Activated CD8-positive, alpha-beta memory T cell treated with anti-CD3 and anti-CD28 coated beads, Interleukin-2, amount 50 U/mL, for 4 hours (primary cell): ENCODE measurements at regions not wholly inside any gene's neighbourhood (a gene's known extent, or its start where the extent isn't known, plus 50 kb on each side); places are given as distances from the start of the nearest gene placed in this dataset.
"Not testable (repeated sequence)": the region's sequence is repeated elsewhere in the genome, so short reads cannot be mapped to it uniquely, and the experiment has no call there.

Experiments used
- DNase-seq: peaks from one replicate; pipeline ENCODE4 v3.0.0-alpha.2; 2020

- no peak for DNase-seq
Measured at GRCh38 chr7:20839196-20839735, 52.6 kb upstream of the SP8 start.

DNA sequence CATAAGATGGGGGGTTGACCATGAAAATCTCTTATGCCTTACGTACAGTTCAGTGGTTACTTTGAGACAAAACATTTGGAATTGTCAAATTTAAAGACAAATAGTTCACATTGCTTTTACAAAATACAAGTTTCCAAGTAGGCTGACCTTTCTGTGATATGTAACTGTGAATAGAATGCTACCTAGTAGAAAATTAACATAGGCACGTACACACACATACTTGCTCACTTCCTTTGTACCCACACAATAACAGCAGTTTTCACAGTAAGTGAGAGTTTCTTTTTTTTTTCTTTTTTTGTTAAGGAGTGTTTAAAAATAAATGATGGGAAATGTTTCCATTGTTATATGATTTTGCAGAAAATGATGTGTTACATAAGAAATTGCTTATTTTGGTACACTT lies 53.3 kb upstream of the SP8 start:
- DNase-seq = no peak

DNA sequence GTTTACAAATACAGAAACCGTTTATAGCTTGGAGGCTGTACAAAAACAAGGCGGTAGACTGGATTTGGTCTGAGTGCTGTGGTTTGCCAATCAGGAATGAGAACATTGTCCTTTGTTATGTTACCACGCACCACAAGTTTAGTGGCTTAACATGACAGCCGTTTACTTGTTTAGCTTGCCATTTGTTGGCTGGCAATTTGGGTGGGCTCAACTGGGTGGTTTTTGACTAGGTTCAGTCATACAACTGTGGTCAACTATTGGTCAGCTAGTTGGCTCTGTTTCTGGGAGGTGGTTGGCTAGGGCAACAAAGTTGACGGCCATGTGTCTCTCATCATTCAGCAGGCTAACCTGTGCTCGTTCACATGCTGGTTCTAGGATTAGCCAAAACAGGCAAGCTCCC lies 60.1 kb upstream of the SP8 start:
- DNase-seq = no peak

GRCh38 chr7:20858951-20859350 lies 72.3 kb upstream of the SP8 start:
- DNase-seq = no peak

DNA sequence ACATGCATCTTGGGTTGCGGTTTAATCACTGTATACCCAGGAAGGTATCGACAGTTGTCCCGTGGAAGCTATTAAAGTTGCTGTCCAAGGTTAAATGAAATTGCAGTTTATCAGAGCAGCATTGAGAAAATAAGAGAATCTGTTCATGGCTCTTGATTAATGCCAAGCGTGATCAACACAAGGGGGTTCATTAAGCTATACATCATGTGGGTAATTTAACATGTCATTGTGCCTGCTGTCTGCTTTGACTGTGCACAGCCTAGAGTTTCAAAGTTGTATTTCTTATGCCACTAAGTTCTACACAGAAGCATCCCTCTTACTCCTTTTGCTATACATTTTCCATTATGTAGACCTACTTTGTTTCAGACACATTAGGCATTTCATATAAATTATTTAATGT lies 74.8 kb upstream of the SP8 start:
- no peak for DNase-seq

DNA sequence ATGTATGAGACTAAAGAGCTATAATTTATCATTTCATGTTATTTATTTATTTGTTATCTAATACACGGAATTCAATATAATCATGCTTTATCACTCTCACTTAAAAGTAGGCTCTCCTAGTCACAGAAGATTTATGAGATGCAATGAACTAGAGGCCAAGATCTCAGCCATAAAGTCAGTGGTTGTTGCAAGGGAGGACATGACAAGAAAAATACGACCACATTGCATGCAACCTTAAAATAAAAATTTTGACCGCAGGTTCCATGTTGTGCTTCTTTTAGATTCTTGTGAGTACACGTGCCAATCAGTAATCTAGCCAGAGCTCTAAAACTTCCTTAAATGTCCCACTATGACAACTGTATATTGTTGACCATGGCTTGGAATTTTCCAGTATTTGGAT lies 75.9 kb upstream of the SP8 start:
- DNase-seq = no peak

GRCh38 chr7:20864221-20864620 lies 77.5 kb upstream of the SP8 start:
- DNase-seq = no peak

DNA sequence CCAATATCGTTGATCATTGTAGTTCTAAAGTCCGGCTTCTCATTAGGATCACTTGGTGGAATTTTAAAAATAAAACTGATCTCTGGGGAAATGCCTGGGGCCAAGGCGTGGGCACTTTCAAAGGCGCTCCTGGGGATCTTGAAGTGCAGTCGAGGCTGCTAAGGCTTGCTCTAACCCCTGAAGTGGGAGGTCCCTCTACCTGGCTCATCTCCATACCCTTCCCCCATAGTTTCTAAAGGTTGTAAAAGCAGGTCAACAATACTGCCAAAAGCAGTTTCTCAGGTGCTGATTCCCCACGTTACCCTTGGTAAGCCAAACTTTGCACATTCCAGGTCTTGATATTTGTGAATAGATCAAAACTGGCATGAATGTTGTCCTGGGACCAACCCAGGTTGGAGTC lies 79.0 kb upstream of the SP8 start:
- no peak for DNase-seq

DNA sequence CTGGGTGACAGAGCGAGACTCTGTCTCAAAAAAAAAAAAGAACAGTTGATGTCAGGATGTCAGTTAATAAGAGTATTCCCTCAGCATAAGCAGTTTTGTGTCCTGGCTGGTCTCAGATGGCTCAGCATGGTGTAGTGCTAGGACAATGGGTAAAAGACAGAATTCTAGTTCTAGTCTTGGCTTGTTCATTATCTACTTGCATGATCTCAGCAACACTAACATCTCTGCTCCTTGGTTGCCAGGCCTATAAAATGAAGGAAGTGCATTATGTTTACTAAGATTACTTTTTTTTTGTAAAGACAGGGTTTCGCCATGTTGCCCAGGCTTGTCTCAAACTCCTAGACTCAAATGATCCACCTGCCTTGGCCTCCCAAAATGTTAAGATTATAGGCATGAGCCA lies 84.3 kb upstream of the SP8 start:
- DNase-seq = no peak

DNA sequence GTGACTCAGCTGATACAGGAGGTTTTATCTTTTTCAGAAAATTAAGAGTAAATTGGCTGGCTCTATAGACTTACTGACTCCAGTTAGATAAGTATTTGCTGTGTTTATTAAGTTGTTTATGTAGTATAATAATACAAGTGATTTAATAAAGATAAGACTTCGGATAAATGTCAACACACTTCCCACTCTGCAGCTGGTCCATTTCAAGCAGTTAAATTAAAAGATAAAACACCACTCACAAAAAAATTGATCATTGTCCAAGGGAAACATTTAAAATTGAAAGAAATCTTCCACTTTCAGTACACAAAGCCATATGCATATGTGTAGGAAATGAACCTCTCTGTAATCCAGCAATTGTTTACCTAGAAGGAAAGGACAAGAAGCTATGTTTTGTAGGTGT lies 106.1 kb upstream of the SP8 start:
- no peak for DNase-seq

DNA sequence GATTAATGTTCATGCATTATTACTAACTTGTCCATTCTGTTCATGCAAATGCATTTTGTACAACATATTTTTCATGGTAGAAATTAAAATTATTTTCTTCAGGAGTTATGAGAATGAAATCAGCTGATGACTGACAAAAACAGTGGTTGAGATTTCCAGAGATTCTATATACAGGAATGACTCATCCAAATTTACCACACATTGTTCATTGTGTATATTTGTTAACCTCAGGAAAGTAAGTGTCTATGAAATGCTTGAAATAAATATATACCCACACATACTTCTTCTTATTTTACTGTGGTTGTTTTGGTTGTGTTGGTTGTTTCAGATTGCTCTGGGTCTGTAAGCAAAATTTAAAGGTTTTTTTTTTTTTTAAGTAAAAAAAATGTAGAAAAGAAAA lies 108.1 kb upstream of the SP8 start:
- DNase-seq = no peak

GRCh38 chr7:20895563-20895962 lies 108.9 kb upstream of the SP8 start:
- no peak for DNase-seq

- DNase-seq = no peak
Measured at GRCh38 chr7:20896996-20897395, 110.3 kb upstream of the SP8 start.

DNA sequence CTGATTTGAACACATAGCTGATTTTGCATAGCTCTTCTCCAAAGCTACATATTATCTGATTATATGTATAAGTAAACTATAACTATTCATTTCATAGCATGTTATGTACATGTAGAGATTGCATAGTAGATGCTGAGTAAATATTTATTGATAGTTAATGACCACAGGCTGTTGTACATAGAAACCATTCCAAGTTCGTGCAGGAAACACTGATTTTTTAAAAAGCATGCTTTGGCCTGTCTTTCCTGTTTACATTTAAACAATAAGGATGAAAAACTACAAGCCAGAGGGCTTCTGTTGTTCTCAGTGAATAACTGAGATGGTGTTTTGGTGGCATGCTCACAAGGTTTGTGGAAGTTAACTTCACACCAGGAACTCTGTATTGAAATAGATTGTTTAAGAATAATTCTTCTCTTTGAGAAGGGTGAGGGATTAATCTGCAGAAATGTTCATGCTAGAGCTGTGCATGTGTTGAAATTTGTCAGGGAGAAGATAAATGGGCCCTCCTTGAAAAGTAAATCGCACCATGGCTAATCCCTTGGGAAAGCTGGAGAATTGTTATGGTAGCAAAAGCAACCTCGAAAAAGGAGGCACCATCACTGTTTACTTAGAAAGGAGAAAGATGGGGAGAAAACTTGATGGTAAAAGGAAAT lies 120.2 kb upstream of the SP8 start:
- no peak for DNase-seq

DNA sequence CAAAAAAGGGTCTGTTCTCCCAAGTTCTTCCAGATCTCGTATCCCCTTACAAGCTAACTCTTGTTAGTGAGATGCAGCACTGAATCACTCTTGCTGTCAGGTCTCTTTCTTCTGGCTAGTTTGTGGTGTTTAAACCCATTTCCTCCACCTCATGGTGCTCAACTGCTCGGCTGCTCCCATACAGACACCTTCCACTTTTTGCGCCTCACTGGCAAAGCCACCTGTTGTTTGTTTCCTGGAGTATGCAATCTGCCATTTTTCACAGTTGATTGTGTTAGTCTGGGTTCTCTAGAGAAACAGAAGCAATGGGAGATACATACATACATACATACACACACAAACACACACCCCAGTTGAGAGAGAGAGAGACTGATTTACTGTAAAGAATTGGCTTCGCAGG lies 124.4 kb upstream of the SP8 start:
- DNase-seq = no peak

DNA sequence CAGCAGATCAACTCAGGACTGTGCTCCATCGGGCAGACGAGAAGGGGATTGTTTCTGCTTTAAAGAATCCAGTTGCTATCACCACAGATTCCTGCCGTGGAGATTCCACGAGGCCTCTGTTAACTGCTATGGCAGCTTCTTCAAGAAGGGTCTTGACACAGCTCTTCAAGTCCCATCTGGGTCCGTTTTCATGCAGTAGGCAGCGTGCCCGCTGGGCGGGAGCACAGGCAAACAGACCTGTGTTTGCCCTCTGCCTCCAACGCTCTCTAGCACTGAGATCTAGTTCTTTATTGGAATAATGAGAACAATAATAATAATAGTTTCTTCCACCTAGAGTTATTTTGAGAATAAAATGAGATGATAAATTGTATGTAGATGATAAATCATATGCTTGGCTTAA lies 127.2 kb upstream of the SP8 start:
- DNase-seq = no peak

DNA sequence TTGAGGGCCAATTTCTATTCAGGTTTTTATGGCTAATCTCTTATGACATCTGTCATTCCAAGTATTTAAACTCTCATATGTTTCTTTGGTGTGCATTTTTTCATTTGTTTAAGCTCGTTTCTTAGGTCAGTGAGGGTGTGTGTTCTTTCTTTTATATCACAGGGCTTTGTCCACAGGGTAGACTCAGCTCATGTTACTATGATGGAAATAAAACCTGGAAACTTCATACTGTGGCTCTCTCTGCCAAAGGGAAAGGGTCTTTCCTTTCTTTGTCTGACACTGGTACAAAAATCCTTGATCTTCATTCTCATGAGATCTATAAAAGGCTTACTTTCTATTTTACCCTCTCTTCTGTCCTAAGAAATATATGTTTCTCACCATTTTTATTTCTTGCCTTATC lies 129.6 kb upstream of the SP8 start:
- DNase-seq = no peak

- DNase-seq = no peak
Measured at GRCh38 chr7:20917603-20918002, 130.9 kb upstream of the SP8 start.

- no peak for DNase-seq
Measured at GRCh38 chr7:20918156-20918555, 131.5 kb upstream of the SP8 start.

DNA sequence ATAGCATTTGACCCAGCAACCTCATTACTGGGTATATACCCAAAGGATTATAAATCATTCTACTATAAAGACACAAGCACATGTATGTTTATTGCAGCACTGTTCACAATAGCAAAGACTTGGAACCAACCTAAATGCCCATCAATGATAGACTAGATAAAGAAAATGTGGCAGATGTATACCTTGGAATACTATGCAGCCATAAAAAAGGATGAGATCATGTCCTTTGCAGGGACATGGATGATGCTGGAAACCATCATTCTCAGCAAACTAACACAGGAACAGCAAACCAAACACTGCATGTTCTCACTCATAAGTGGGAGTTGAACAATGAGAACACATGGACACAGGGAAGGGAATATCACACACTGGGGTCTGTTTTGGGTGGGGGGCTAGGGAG lies 140.5 kb upstream of the SP8 start:
- not testable (repeated sequence) for DNase-seq

DNA sequence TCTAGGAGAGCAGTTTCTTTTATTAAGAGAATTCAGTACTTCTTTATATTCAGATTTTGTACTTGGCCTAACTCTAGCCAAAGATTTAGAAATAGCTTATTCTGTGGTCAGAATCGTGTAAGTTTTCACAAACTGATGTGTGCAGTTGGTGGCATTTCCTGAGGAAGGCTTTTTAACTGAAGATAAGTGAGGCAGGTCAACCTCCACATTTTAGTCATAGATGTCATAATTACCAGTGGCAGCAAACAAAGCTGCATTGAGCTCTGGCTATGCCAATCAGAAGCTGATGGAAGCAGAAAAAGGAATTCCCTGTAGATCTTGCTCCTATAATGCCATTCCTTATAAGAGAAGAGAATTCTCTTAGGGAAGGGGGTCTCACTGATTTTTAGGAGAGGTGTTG lies 141.3 kb upstream of the SP8 start:
- DNase-seq = no peak

DNA sequence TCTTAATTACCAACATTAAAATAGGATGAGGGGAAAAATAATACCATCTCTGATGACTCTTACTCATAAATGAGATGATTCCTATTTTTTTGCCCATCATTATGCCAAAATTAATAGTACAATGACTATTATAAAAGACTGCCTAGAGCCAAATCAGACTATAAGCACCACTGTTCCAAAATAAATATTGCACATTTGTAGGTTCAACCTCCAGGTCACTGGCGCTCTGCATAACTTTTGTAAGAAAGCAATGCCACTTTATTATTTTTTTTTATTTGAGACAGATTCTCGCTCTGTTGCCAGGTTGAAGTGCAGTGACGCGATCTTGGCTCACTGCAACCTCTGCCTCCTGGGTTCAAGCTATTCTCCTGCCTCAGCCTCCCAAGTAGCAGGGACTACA lies 142.5 kb upstream of the SP8 start:
- DNase-seq = no peak

GRCh38 chr7:20931739-20932138 lies 145.1 kb upstream of the SP8 start:
- no peak for DNase-seq

GRCh38 chr7:20932785-20933527 lies 146.3 kb upstream of the SP8 start:
- no peak for DNase-seq

DNA sequence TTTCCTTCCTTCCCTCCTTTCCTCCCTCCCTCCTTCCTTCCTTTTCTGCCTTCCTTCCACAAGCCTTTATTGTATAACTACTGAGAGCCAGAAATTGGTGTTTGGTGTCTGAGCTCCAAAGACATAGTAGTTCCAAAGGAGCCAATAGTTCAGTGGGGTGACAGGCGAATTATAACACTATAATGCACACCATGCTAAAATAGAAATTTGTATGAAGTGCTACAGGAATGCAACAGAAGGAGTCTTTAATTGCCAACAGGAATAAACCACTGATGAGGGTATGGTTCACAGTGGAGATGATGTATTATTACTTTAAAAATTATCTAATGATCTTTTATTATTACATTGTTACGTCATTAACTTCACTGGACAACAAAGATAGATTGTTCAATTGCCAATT lies 158.8 kb upstream of the SP8 start:
- DNase-seq = no peak
